Stimulated activated CD8-positive, alpha-beta memory T cell treated with anti-CD3 and anti-CD28 coated beads, Interleukin-4, amount 100 ng/mL, for 24 hours (primary cell): ENCODE measurements at regions not wholly inside any gene's neighbourhood (a gene's known extent, or its start where the extent isn't known, plus 50 kb on each side); places are given as distances from the start of the nearest gene placed in this dataset.

Experiments
- DNase-seq: peaks from one replicate; pipeline ENCODE4 v3.0.0-alpha.2; 2020; ENCODE audit warnings: low read depth

GRCh38 chr2:198795419-198795818 lies 662.3 kb downstream of the SATB2 start:
- DNase-seq: no peak

DNA sequence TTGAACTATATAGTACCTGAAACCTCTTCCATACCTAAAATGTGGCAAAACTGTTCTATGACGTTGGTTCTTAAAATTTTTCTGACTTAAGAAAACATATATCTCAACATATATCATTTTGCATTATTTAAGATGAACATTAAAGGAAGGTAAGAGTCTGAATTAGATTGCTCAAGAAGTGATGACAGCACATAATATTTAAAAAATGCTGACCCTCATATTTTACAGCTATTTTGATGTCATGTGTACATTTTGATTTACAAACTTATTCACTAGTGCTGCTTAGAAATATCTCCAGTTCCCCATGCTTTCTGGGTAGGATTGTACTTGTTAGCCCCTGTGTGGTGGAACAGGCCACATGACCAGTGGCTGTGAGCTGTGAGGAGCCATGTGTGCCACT lies 666.1 kb downstream of the SATB2 start:
- no peak for DNase-seq

DNA sequence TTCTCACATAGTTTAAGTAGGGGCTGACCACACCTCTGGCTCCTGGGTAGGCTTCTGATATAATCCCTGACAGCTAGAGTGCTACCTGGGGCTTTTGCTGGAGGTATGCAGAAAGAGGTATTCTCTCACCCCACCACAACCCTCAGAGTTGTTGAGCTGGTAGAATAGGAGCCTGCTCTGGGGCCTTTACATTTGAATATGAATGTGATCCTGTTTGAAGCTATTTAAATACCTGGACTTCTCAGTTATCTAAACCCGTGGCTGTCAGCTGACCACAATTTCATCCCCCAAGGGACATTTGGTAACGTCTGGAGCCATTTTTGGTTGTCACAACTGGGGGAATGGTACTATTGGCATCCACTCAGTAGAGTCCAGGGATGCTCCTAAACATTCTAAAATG lies 669.1 kb downstream of the SATB2 start:
- no peak for DNase-seq

DNA sequence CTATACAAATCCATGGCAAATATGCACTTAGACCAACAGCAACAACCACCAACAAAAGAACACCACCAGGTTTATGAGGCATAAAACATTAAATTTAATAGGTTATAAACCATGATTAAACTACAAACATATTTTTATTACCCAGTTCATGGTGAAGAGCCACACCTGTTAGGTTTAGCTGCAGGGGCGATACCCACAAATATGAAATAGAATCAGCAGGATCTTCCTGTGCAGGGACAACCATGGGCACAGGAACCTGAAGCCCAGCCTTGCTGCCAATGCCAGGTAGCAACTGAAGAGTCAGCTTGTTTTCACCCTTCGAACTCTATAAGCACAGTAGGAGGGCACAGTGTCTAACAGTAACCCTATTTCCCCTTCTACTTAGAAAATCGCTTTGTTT lies 675.0 kb downstream of the SATB2 start:
- no peak for DNase-seq

- no peak for DNase-seq
Observed at GRCh38 chr2:198776616-198777406, 680.9 kb downstream of the SATB2 start.

- no peak for DNase-seq
Observed at GRCh38 chr2:198775737-198776136, 682.0 kb downstream of the SATB2 start.

DNA sequence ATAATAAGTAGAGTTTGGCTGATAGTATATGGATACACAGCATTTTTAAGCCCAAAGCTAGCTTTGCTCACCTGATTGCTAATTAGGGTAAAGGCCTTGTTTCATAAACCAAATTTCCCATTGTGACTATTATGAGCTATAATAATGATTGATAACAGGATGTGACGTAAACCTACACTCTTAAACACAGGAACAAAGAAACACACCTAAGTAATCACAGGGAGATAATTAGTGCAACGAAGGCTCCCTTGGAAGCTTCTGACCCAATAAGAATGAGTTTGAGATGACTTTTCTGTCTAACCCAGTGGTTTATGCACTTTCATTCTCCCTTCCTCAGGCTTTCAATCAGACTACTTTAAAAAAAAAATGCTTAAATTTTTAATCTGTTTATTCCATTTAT lies 683.2 kb downstream of the SATB2 start:
- DNase-seq: no peak

DNA sequence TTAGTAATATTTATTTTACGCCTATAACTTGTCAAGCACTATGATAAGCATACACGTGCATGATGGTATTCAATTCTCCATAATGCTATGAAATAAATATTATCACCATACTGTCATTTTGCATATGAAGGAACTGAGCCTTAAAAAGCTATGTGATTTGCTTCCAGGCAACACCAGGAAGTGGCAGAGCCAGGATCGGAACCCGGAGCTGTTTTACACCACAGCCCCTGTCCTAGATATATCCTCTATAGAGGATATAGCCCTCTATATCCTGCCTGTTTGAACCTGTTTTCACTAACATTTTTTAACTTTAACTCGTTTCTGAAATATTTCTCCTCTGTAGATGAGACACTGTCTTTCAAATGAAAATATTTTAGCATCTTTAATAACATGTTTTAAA lies 690.0 kb downstream of the SATB2 start:
- DNase-seq: no peak

DNA sequence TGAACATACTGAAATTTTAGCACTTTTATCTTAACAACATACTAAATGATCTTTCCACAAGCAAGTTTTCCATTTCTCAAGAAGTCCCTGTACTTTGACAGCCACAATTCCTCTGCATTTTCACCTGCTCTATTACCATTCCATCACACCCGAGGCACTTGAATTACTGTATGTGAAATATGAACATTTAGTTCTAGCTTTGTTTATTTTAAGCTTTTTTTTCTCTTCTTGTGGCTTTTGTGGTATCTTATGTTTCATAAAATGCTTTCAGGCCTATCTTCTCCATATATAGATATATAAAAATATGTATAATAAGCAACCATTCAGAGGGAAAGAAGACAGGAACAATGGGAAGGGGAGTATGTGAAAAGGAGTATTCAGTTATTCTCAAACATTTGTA lies 693.9 kb downstream of the SATB2 start:
- no peak for DNase-seq

DNA sequence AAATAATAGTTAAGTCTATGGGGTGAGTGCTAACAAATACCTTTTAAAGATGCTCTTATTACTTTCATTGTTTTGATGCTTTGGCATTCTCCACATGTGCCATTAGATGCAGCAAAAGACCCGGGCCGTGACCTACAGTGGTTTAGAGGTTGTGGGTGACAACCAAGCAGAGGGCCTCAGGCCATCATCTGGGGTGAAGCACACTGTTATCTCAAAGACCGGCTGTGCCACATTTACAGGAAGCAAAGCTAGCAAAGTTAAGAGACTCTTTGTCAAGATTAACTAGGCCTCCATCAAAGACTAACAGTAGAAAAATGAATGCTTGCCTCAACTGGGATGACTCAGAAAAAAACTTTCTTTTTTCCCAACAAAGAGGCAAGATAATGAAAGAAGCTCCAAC lies 695.3 kb downstream of the SATB2 start:
- no peak for DNase-seq

GRCh38 chr2:198757069-198757468 lies 700.7 kb downstream of the SATB2 start:
- no peak for DNase-seq

DNA sequence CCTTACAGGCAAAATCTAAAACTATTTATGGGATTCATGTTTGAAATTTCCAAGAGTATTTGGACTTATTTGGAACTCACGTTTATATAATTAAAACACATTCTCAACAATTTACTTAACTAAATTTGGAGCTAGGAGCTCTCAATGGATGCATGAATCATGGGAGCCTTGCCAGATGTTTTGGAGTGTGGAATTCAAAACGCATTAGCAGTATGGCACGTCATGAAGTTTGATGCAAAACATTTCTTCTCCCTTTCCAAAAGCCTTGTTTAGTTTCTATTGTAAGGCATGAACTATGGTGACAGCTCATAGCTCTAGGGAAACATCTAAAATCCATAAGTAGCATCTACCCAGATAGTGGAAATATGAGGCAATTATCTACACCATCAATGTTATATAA lies 701.6 kb downstream of the SATB2 start:
- DNase-seq: no peak

DNA sequence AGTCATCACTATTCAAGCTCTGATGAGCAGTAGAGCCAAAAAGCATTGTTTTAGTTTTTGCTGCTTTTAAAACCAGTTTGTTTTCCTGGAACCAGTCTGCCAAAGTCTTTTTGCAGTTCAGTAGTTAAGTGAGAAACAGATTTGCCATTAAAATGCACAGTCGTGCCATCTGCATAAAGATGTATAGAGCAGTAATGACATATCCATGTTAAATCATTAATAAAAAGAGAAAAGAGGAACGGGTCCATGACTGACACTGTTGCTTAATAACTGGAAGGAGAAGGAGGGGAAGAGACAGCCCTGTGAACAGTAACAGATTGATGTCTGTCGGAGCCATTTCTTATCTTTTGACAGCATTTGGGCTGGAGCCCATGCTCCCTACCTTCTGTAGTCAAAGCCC lies 704.6 kb downstream of the SATB2 start:
- DNase-seq: no peak

GRCh38 chr2:198749364-198749763 lies 708.4 kb downstream of the SATB2 start:
- DNase-seq: no peak

DNA sequence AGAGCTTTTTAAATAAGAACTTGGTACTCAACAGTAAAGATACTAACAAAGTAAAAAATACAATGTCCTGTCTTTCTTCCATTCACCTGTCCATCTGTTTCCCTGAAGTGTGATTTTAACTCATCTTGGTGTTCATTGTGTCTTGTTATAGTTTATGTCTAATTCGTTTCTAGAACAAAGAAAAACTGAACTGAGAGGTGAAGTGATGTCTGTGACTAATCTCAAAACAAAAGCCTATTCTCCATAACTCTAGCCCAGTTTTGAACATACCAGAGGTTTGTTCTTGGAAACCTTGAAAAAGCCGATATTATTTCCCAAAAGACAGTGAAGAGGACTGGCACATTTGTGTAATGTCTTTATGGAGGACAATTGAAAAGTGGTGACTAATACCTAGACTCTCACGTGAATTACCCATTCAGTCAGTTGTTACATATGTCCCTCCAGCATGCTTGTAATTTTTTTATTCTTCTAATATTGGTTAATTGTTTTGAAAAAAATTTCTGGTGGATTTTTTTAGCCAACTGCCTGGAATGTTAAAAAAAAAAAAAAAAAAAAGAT lies 725.8 kb downstream of the SATB2 start:
- no peak for DNase-seq

DNA sequence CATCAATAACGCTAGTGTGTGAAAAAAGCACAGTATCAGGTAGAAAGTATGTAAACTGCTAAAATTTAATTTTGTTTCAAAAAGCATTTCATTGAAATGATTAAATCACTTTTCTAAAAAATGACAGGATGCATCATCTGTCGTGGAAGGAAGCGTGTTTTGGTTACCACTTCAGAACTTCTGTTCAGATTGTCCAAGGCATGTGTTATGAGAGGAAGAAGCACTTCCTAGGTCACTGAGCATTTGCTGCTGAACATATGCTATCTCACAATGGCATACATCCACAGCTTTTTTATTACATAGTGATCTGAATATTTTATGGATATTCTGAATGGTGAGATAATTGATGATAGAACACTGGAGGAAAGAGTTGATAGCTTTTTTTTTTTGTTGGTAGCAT lies 737.5 kb downstream of the SATB2 start:
- no peak for DNase-seq

DNA sequence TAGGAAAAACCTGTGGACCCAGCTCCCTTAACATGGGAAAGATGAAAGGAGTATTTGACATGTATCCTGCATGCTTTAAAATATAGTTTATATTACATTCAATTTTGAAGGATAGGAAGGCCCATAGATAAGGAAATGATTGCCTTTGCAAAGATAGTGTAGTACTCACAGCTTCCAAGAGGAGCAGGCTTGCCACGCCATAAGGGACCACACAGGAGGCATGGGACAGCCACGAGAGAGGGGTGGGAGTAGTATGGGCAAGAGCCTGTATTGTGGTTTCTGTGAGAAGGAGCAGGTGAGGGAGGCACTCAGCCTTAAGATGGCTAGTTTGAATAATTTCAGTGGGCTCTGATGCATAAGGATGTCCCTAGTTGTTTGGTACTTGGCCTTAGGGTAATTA lies 740.3 kb downstream of the SATB2 start:
- no peak for DNase-seq

GRCh38 chr2:198715302-198715835 lies 742.4 kb downstream of the SATB2 start:
- no peak for DNase-seq

DNA sequence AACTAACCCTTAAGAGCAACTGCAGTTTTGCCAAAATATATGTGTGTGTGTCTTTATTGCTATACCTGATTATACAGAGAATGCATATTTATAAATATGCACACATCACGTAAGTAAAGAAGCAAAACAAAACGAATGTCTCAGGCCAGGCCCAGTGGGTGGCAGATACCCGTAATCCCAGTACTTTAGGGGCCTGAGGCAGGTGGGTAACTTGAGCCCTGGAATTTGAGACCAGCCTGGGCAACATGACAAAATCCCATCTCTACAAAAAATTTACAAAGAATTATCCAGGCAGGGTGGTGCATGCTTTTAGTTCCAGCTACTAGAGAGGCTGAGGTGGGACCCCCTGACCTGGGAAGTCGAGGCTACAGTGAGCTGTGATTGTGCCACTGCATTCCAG lies 745.3 kb downstream of the SATB2 start:
- no peak for DNase-seq

DNA sequence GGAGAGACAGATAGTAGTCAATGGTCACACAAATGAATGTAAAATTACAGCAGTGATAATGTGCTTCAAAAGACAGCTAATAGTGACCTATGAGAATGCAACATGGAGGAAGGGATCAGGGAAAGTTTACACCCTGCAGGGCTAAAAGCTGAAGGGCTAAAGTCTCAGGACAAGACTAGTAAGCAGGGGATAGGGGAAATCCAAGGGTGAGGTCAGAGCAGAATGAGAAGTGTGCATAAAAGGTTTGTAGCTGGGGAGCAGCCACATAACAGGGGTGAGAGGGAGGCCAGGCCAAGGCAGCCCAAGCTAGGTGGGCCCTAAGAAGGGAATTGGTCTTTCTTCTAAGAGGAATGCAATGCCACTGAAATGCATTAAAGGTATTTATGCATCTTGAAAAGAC lies 746.3 kb downstream of the SATB2 start:
- no peak for DNase-seq

DNA sequence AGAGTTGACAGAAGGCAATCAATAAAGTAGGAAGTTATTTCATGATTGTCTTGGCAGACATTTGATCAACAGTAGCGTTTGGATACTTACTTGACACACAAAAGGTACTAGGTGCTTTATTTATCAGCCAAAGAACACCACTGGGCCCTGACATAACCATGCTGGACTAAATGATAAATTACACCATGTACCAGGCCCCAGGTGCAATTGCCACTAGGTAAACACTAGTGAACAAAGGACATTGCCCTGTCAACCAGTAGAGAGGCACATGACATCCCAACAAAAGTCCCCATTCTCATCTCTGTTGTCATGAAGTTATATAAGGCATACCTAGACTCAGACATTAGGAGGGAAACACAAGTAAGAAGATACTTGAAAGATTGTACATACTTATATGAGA lies 747.2 kb downstream of the SATB2 start:
- DNase-seq: no peak

- no peak for DNase-seq
Observed at GRCh38 chr2:198706476-198707082, 751.2 kb downstream of the SATB2 start.

DNA sequence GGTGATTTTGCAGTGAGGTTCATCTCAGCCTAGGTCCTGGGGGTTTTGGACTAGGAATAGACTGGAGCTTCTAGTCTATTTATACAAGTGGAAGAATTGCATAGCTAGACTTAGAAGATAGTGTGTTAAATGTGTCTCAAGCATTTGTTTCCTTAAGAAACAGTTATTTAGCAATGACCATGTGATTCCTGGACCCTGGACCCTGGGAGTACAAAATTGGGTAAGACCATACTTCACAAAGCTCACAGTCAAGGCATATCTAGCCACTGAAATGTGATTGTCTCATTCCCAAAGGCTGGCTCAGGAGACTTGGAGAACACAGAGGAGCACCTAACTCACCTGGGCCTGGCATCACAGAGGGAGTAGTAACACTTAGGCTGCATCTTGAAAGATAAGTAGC lies 754.5 kb downstream of the SATB2 start:
- no peak for DNase-seq

DNA sequence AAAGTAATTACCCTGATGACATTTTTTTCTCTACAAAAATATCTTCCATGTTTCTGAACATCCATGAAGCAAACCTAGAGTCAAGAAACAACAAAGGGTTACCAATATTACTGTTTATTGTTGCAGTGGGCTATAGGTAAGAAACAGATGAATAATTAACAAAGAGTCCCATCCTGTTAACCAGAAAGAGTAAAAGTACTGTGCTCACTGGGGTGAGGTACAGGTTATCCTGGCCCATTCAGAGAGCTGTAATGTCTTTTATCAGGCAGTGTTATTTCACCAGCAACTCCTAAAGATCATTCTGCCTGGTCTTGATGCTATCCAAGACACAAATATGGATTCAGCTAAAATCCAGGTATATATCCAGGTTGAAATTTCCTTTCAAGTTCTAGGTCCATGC lies 754.9 kb downstream of the SATB2 start:
- no peak for DNase-seq
